Progenitor cell of endocrine pancreas (in vitro differentiated cells): ENCODE measurements at regions not wholly inside any gene's neighbourhood (a gene's known extent, or its start where the extent isn't known, plus 50 kb on each side); places are given as distances from the start of the nearest gene placed in this dataset.

Experiments
- DNase-seq: peaks from one replicate; pipeline ENCODE4 v3.0.0; 2021; ENCODE audit warnings: low spot score; ENCODE audit not compliant: unreplicated experiment
- H3K27ac Mint-ChIP-seq: 2 replicates; pipeline ENCODE4 v1.8.0; 2021; ENCODE audit warnings: mild to moderate bottlenecking, moderate library complexity, mixed read lengths
- H3K27me3 Mint-ChIP-seq: 2 replicates; pipeline ENCODE4 v1.8.0; 2021; ENCODE audit warnings: mixed read lengths
- H3K36me3 Mint-ChIP-seq: 2 replicates; pipeline ENCODE4 v1.8.0; 2022; ENCODE audit warnings: mixed read lengths; ENCODE audit not compliant: insufficient read depth
- H3K4me1 Mint-ChIP-seq: 2 replicates; pipeline ENCODE4 v1.8.0; 2021; ENCODE audit warnings: low read depth, mixed read lengths
- H3K4me3 Mint-ChIP-seq: 2 replicates; pipeline ENCODE4 v1.8.0; 2021; ENCODE audit warnings: low read depth, mild to moderate bottlenecking, moderate library complexity, mixed read lengths
- H3K9me3 Mint-ChIP-seq: 2 replicates; pipeline ENCODE4 v1.8.0; 2021; ENCODE audit warnings: low read depth, mixed read lengths
- CTCF ChIP-seq: fragments of 200-600 bp; sonication (generic); IDR thresholded peaks from one replicate; pipeline ENCODE4 v1.5.0; 2021; ENCODE audit warnings: antibody characterized with exemption, mild to moderate bottlenecking; ENCODE audit not compliant: unreplicated experiment

- Mint-ChIP-seq H3K4me3 (no peak overlapping the region), H3K27me3 (no peaks in the 10 kb centered on the region)
Measured at GRCh38 chr7:46848944-46849343, 733.0 kb downstream of the TNS3 start.

GRCh38 chr7:46848311-46848710 is 733.6 kb downstream of the TNS3 start:
- no peak for TF ChIP-seq CTCF
- no peak for DNase-seq

More at GRCh38 chr7:46848944-46849343, 733.0 kb downstream of the TNS3 start:
- Mint-ChIP-seq H3K9me3 (no peaks in the 10 kb centered on the region), H3K27ac (no peak overlapping the region), H3K4me1 (no peaks in the 10 kb centered on the region), H3K36me3 (no peaks in the 10 kb centered on the region)
- no peak for DNase-seq
- no peak for TF ChIP-seq CTCF

GRCh38 chr7:46847126-46847525 is 734.8 kb downstream of the TNS3 start:
- Mint-ChIP-seq H3K4me3 (no peak overlapping the region), H3K4me1 (no peaks in the 10 kb centered on the region), H3K27me3 (no peaks in the 10 kb centered on the region), H3K9me3 (no peaks in the 10 kb centered on the region), H3K36me3 (no peaks in the 10 kb centered on the region), H3K27ac (no peak overlapping the region)
- DNase-seq = no peak
- TF ChIP-seq CTCF = no peak

More at GRCh38 chr7:46848311-46848710, 733.6 kb downstream of the TNS3 start:
- no peak overlapping the region for H3K27ac Mint-ChIP-seq
- H3K9me3 Mint-ChIP-seq = no peaks in the 10 kb centered on the region
- H3K27me3 Mint-ChIP-seq = no peaks in the 10 kb centered on the region
- no peaks in the 10 kb centered on the region for H3K4me1 Mint-ChIP-seq
- no peaks in the 10 kb centered on the region for H3K36me3 Mint-ChIP-seq
- no peak overlapping the region for H3K4me3 Mint-ChIP-seq

- H3K27me3 Mint-ChIP-seq = no peaks in the 10 kb centered on the region
- H3K9me3 Mint-ChIP-seq = no peaks in the 10 kb centered on the region
- no peak for TF ChIP-seq CTCF
- no peak overlapping the region for H3K27ac Mint-ChIP-seq
- H3K4me3 Mint-ChIP-seq = no peak overlapping the region
- no peaks in the 10 kb centered on the region for H3K4me1 Mint-ChIP-seq
- no peak for DNase-seq
- no peaks in the 10 kb centered on the region for H3K36me3 Mint-ChIP-seq
Measured at GRCh38 chr7:46844486-46844885, 737.4 kb downstream of the TNS3 start.

- no peak overlapping the region for H3K4me3 Mint-ChIP-seq
- no peak for TF ChIP-seq CTCF
- H3K4me1 Mint-ChIP-seq = no peaks in the 10 kb centered on the region
- no peaks in the 10 kb centered on the region for H3K9me3 Mint-ChIP-seq
- no peaks in the 10 kb centered on the region for H3K27me3 Mint-ChIP-seq
- H3K36me3 Mint-ChIP-seq = no peaks in the 10 kb centered on the region
- no peak overlapping the region for H3K27ac Mint-ChIP-seq
- DNase-seq = no peak
Measured at GRCh38 chr7:46841248-46841647, 740.7 kb downstream of the TNS3 start.
